NB4 (cell line): ENCODE measurements at regions not wholly inside any gene's neighbourhood (a gene's known extent, or its start where the extent isn't known, plus 50 kb on each side); places are given as distances from the start of the nearest gene placed in this dataset.

ENCODE experiments used
- MYC ChIP-seq: IDR thresholded peaks from 2 replicates; pipeline ENCODE4 v1.6.1; 2011; ENCODE audit warnings: low read depth, low read length
- POLR2A ChIP-seq: IDR thresholded peaks from 2 replicates; pipeline ENCODE4 v1.6.1; 2011; ENCODE audit warnings: mild to moderate bottlenecking; ENCODE audit not compliant: insufficient read length; ENCODE audit errors: extremely low read depth
- TF ChIP-seq, protein P1 (sequence below): IDR thresholded peaks from one replicate; pipeline ENCODE4 v1.5.1; 2012; ENCODE audit warnings: low read depth, low read length
- TF ChIP-seq, protein P2 (sequence below): IDR thresholded peaks from 2 replicates; pipeline ENCODE4 v1.6.1; 2011; ENCODE audit warnings: low read depth, low read length

DNA sequence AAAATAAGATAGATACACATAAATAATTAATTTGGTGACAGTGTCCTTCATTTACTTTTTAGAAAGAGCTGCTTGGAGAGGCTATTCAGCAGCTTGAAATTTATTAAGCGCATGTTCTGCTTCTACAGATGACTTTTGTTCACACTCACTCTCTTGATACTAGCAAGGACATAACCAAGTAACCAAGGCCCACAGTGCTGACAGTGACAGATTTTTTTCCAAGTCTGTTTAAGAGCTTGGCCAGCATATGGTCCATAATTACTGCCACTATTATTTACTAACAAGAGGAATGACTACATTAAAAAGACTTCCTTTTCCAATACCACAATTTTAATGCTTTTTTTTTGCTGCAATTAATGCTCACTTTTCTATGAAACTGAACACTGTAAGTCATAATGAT lies 673.7 kb upstream of the MIR17HG start:
- TF ChIP-seq, protein P1, sequence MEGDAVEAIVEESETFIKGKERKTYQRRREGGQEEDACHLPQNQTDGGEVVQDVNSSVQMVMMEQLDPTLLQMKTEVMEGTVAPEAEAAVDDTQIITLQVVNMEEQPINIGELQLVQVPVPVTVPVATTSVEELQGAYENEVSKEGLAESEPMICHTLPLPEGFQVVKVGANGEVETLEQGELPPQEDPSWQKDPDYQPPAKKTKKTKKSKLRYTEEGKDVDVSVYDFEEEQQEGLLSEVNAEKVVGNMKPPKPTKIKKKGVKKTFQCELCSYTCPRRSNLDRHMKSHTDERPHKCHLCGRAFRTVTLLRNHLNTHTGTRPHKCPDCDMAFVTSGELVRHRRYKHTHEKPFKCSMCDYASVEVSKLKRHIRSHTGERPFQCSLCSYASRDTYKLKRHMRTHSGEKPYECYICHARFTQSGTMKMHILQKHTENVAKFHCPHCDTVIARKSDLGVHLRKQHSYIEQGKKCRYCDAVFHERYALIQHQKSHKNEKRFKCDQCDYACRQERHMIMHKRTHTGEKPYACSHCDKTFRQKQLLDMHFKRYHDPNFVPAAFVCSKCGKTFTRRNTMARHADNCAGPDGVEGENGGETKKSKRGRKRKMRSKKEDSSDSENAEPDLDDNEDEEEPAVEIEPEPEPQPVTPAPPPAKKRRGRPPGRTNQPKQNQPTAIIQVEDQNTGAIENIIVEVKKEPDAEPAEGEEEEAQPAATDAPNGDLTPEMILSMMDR, result no peak
- TF ChIP-seq POLR2A (no peak), MYC (no peak)
- TF ChIP-seq, protein P2, sequence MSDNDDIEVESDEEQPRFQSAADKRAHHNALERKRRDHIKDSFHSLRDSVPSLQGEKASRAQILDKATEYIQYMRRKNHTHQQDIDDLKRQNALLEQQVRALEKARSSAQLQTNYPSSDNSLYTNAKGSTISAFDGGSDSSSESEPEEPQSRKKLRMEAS, result no peak
